A549 (cell line): ENCODE measurements at regions not wholly inside any gene's neighbourhood (a gene's known extent, or its start where the extent isn't known, plus 50 kb on each side); places are given as distances from the start of the nearest gene placed in this dataset.

Experiments used
- ATAC-seq, 2 experiments: fragments of 200-7000 bp in 1 of 2; fragments of >200 bp in 1 of 2; cut with Nextera tagmentation in 1 of 2; cut with Tn5 transposase in 1 of 2; 3 replicates each; pipeline versions ENCODE4 v1.8.0 to v1.9.1; 2018 to 2020; ENCODE audit warnings: mild to moderate bottlenecking in 1 of 2, moderate library complexity in 1 of 2
- CTCF ChIA-PET: fragments of 300-600 bp; sonication (Branson Sonifier 250); formaldehyde crosslinking; extraction: SDS; loops from one replicate; lab custom pipeline; 2021; ENCODE audit warnings: antibody characterized with exemption, inconsistent platforms; lab: Yijun Ruan, JAX
- POLR2A ChIA-PET: fragments of 350-600 bp; formaldehyde crosslinking; extraction: SDS; loops from one replicate; lab custom pipeline; 2021; ENCODE audit warnings: antibody characterized with exemption, inconsistent platforms; lab: Yijun Ruan, JAX
- DNase-seq, 2 experiments: peaks; one replicate each; pipeline versions ENCODE4 v3.0.0 to v3.0.0-alpha.2; 2011 to 2016; ENCODE audit warnings: low read depth in 1 of 2, low spot score in 1 of 2
- FAIRE-seq: peaks from 2 replicates; lab custom pipeline; 2011; peaks lifted over from hg19 to GRCh38; lab: Jason Lieb, UNC
- H3K27ac ChIP-seq, 2 experiments: fragments of >200 bp; sonication (Bioruptor Twin); formaldehyde crosslinking; 3 replicates each; pipeline ENCODE4 v1.5.1; 2016 to 2017
- H3K4me1 ChIP-seq: fragments of >200 bp; sonication (Bioruptor Twin); formaldehyde crosslinking; 3 replicates; pipeline ENCODE4 v1.6.1; 2016
- H3K4me2 ChIP-seq: fragments of >200 bp; sonication (Bioruptor Twin); formaldehyde crosslinking; 3 replicates; pipeline ENCODE4 v1.6.1; 2016
- H3K4me3 ChIP-seq: fragments of >200 bp; sonication (Bioruptor Twin); formaldehyde crosslinking; 3 replicates; pipeline ENCODE4 v1.5.1; 2016
- H3K9me3 ChIP-seq: fragments of >200 bp; sonication (Bioruptor Twin); formaldehyde crosslinking; 3 replicates; pipeline ENCODE4 v1.6.1; 2016
- BHLHE40 ChIP-seq: IDR thresholded peaks from 2 replicates; pipeline ENCODE4 v1.6.1; 2012; ENCODE audit warnings: low read depth, low read length, inconsistent platforms
- CBX8 ChIP-seq: fragments of 200-600 bp; sonication (generic); IDR thresholded peaks from 2 replicates; pipeline ENCODE4 v1.6.1; 2016
- CHD2 ChIP-seq: fragments of 150-350 bp; IDR thresholded peaks from 2 replicates; pipeline ENCODE4 v1.6.1; 2014; ENCODE audit warnings: low read length; ENCODE audit not compliant: partially characterized antibody
- CHD4 ChIP-seq: fragments of 200-600 bp; sonication (generic); IDR thresholded peaks from 2 replicates; pipeline ENCODE4 v1.6.1; 2016; ENCODE audit warnings: antibody characterized with exemption, mild to moderate bottlenecking, borderline replicate concordance
- EHMT2 ChIP-seq: fragments of 200-600 bp; sonication (generic); IDR thresholded peaks from 2 replicates; pipeline ENCODE4 v1.6.1; 2016; ENCODE audit warnings: antibody characterized with exemption, low read depth, mild to moderate bottlenecking, moderate library complexity
- FOSL2 ChIP-seq, 2 experiments: fragments of 450-650 bp in 1 of 2; fragments of >200 bp in 1 of 2; sonication (Bioruptor Twin) in 1 of 2; formaldehyde crosslinking; IDR thresholded peaks; 2 replicates each; pipeline versions ENCODE4 v1.5.0 to v1.6.1; 2016 to 2020; ENCODE audit warnings: mild to moderate bottlenecking in 1 of 2, moderate library complexity in 1 of 2
- FOXS1 ChIP-seq: fragments of 250-450 bp; sonication (Bioruptor Pico); IDR thresholded peaks from 2 replicates; pipeline ENCODE4 v1.5.0; 2020; ENCODE audit warnings: mild to moderate bottlenecking, moderate library complexity
- HOXB13 ChIP-seq: fragments of 250-450 bp; sonication (Bioruptor Pico); IDR thresholded peaks from 2 replicates; pipeline ENCODE4 v1.5.0; 2020; ENCODE audit warnings: low read depth, mild to moderate bottlenecking, moderate library complexity
- JUNB ChIP-seq: fragments of >200 bp; sonication (Bioruptor Twin); formaldehyde crosslinking; IDR thresholded peaks from 2 replicates; pipeline ENCODE4 v1.6.1; 2016
- KDM5A ChIP-seq: fragments of 200-600 bp; sonication (generic); IDR thresholded peaks from 2 replicates; pipeline ENCODE4 v1.6.1; 2016; ENCODE audit warnings: antibody characterized with exemption, mild to moderate bottlenecking
- MYC ChIP-seq: IDR thresholded peaks from 2 replicates; pipeline ENCODE4 v1.6.1; 2012; ENCODE audit warnings: mild to moderate bottlenecking, inconsistent platforms, low read length, improper control_type of control experiment, borderline replicate concordance
- PHF8 ChIP-seq: fragments of 200-600 bp; sonication (generic); IDR thresholded peaks from 2 replicates; pipeline ENCODE4 v1.6.1; 2016; ENCODE audit warnings: low read depth, mild to moderate bottlenecking, antibody characterized with exemption, moderate library complexity, borderline replicate concordance
- POLR2AphosphoS2 ChIP-seq: conservative IDR thresholded peaks from 2 replicates; pipeline ENCODE4 v1.6.1; 2012; ENCODE audit warnings: low read length, improper control_type of control experiment, inconsistent platforms
- RNF2 ChIP-seq: fragments of 200-600 bp; sonication (generic); IDR thresholded peaks from 2 replicates; pipeline ENCODE4 v1.6.1; 2016; ENCODE audit warnings: low read depth, mild to moderate bottlenecking, antibody characterized with exemption, moderate library complexity, borderline replicate concordance
- SMC3 ChIP-seq: fragments of >200 bp; sonication (Bioruptor Twin); formaldehyde crosslinking; IDR thresholded peaks from 3 replicates; pipeline ENCODE4 v1.6.1; 2018; ENCODE audit warnings: inconsistent platforms
- WGBS: methylation state at CpG from one replicate; pipeline ENCODE4 v1.1.6; 2017; ENCODE audit errors: missing lambda C conversion rate; 5-methylcytosine and 5-hydroxymethylcytosine counted together
- TF ChIP-seq, protein P1 (sequence below): IDR thresholded peaks from 2 replicates; pipeline ENCODE4 v1.6.1; 2012; ENCODE audit warnings: low read depth, borderline replicate concordance
- TF ChIP-seq, protein P2 (sequence below): fragments of 250-450 bp; sonication (Bioruptor Pico); IDR thresholded peaks from 2 replicates; pipeline ENCODE4 v1.5.0; 2021; ENCODE audit warnings: mild to moderate bottlenecking, moderate library complexity, borderline replicate concordance
- TF ChIP-seq, protein P3 (sequence below): fragments of >200 bp; sonication (Bioruptor Twin); formaldehyde crosslinking; IDR thresholded peaks from 3 replicates; pipeline ENCODE4 v1.6.1; 2016
- TF ChIP-seq, protein P4 (sequence below): fragments of 450-650 bp; IDR thresholded peaks from 2 replicates; pipeline ENCODE4 v1.6.1; 2014; ENCODE audit warnings: antibody characterized with exemption

DNA sequence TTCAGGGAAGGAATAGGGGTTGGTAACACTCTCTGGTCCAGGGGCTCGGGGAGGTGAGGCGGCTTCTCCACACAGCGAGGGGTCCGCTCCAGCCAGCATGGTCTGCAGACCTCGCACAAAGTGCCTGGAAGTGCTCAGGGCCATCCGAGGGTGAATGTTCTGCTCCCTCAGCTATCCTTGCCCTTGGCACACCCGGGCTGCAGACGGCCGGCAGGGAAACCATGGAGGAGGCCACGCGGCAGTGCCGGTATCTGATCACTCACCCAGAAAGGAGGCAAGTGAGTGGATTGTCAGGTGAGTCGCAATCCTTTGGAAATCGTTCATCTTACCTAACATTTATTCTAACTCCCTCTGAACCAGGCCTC is 62.0 kb downstream of the DLL1 start:
- CTCF ChIA-PET, result no interaction called here
- Histone ChIP-seq H3K4me3 (no peak overlapping the region), H3K4me1 (no peaks in the 10 kb centered on the region), H3K9me3 (no peaks in the 10 kb centered on the region), H3K27ac (no peak overlapping the region), H3K4me2 (no peak overlapping the region)
- POLR2A ChIA-PET, result no interaction called here
- DNase-seq (no peak), FAIRE-seq (no peak), ATAC-seq (no peak)
- TF ChIP-seq, protein P1, sequence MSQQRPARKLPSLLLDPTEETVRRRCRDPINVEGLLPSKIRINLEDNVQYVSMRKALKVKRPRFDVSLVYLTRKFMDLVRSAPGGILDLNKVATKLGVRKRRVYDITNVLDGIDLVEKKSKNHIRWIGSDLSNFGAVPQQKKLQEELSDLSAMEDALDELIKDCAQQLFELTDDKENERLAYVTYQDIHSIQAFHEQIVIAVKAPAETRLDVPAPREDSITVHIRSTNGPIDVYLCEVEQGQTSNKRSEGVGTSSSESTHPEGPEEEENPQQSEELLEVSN, result no peak
- WGBS, result 80% methylated on average over 9 of the region's 14 CpGs

DNA sequence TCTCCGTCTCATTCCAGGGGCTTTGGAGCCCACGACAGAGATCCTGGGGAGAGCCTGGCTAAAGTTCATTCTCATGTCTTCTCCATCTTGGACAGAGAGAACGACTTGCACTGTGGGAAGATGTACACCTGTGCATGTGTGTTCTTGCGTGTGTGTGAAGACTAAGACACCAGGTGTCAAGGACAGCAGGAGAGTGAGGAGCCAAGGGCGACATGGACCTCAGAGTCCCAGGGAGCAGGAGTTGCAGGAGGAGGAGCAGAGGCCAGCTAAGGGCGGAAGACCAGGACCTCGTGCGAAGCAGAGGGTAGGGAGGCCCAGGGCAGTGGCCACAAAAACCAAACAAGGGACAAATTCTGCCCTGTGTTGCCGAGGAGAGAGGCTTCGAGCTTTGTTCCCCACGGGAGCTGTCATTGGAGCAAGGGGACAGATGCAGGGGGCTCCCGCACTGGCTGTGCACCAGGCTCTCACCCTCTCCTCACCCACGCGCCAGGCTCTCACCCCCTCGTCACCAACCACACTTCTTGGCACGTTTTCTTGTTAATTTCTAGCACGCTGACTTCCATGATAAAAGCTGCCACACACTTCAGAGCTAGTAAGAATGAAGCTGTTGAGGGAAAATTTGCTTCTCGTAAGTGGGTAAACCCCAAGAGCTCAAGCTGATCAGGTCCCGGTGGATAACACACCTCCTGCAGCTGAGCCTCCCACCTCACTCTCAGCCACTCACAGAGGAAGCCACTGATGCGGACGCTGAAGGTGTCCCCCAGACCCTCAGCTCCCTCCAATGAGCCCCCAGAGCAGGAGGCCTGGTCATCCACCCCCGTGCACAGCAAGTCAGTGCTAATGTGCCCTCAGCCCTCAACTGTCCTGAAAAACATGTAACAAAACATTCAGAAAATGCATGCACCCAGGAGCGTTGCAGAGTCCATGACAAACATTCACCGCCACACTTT is 62.6 kb downstream of the DLL1 start:
- Histone ChIP-seq H3K4me2 (no peak overlapping the region), H3K4me3 (no peak overlapping the region), H3K4me1 (no peaks in the 10 kb centered on the region), H3K9me3 (no peaks in the 10 kb centered on the region), H3K27ac (no peak overlapping the region)
- 65% methylated on average over 18 of the region's 24 CpGs for WGBS
- ATAC-seq, result no peak
- TF ChIP-seq RNF2, result no peak
- DNase-seq, result no peak
- CTCF ChIA-PET, result interaction anchor here (0.7 kb wide), 1 partner anchor 121 kb away, joined by 3 read pairs; no protein-coding TSS in a partner anchor
- POLR2A ChIA-PET, result no interaction called here
- no peak for FAIRE-seq

DNA sequence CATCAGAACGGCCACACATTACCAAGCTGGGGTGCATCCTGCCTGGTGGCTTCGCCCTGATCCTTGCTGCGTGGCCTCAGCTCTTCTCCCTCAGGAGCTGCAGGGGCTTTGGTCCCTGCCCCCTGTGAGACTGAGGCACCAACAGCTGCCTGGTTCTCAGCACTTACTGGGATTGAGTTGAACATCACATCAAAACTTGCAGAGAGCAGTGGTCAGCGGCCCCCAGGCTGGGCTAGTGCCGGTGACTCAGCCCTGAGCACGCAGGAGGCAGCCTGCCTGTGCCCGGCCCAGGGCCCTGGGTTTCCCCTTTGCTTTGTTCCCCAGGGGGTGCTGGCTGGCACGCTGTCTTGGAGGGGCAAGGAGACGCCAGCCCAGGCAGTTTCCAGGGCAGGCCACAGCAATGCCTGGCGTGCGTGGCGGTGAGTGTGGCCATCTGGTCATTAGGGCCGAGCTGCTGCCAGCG is 63.3 kb downstream of the DLL1 start:
- FAIRE-seq (no peak), DNase-seq (no peak), ATAC-seq (no peak)
- H3K4me3 ChIP-seq, result no peak overlapping the region
- WGBS, result 74% methylated on average over 6 of the region's 14 CpGs
- TF ChIP-seq SMC3, result no peak
- TF ChIP-seq, protein P2, sequence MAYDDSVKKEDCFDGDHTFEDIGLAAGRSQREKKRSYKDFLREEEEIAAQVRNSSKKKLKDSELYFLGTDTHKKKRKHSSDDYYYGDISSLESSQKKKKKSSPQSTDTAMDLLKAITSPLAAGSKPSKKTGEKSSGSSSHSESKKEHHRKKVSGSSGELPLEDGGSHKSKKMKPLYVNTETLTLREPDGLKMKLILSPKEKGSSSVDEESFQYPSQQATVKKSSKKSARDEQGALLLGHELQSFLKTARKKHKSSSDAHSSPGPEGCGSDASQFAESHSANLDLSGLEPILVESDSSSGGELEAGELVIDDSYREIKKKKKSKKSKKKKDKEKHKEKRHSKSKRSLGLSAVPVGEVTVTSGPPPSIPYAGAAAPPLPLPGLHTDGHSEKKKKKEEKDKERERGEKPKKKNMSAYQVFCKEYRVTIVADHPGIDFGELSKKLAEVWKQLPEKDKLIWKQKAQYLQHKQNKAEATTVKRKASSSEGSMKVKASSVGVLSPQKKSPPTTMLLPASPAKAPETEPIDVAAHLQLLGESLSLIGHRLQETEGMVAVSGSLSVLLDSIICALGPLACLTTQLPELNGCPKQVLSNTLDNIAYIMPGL, result no peak
- no peak for TF ChIP-seq BHLHE40
- TF ChIP-seq KDM5A, result no peak
- TF ChIP-seq, protein P3, sequence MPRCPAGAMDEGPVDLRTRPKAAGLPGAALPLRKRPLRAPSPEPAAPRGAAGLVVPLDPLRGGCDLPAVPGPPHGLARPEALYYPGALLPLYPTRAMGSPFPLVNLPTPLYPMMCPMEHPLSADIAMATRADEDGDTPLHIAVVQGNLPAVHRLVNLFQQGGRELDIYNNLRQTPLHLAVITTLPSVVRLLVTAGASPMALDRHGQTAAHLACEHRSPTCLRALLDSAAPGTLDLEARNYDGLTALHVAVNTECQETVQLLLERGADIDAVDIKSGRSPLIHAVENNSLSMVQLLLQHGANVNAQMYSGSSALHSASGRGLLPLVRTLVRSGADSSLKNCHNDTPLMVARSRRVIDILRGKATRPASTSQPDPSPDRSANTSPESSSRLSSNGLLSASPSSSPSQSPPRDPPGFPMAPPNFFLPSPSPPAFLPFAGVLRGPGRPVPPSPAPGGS, result no peak
- no peak for TF ChIP-seq CBX8
- TF ChIP-seq, protein P4, sequence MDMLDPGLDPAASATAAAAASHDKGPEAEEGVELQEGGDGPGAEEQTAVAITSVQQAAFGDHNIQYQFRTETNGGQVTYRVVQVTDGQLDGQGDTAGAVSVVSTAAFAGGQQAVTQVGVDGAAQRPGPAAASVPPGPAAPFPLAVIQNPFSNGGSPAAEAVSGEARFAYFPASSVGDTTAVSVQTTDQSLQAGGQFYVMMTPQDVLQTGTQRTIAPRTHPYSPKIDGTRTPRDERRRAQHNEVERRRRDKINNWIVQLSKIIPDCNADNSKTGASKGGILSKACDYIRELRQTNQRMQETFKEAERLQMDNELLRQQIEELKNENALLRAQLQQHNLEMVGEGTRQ, result no peak
- TF ChIP-seq HOXB13 (CRISPR knock-in tag), result no peak
- no peak for TF ChIP-seq JUNB
- TF ChIP-seq FOSL2 (IDR thresholded peaks at IDR 0.05), result no peak
- TF ChIP-seq FOSL2 (CRISPR knock-in tag; IDR thresholded peaks at IDR 0.05), result no peak
- TF ChIP-seq CHD4, result no peak
- no peak for TF ChIP-seq MYC
- no peak for TF ChIP-seq PHF8
- TF ChIP-seq POLR2AphosphoS2, result no peak
- TF ChIP-seq EHMT2, result no peak
- no peak for TF ChIP-seq FOXS1 (CRISPR knock-in tag)
- TF ChIP-seq CHD2, result no peak
- no peaks in the 10 kb centered on the region for H3K9me3 ChIP-seq
- ChIA-PET POLR2A (no interaction called here), CTCF (interaction anchor here (0.7 kb wide), 1 partner anchor 120 kb away, joined by 3 read pairs; no protein-coding TSS in a partner anchor)
- H3K27ac ChIP-seq, result no peak overlapping the region
- H3K4me2 ChIP-seq, result no peak overlapping the region
- no peaks in the 10 kb centered on the region for H3K4me1 ChIP-seq
